Activated CD4-positive, alpha-beta T cell treated with anti-CD3 and anti-CD28 coated beads, Interleukin-2, Interleukin-6, amounts not matched to agents 100 ng/mL and 50 ng/mL, durations not matched to agents 16 hours and 8 hours (primary cell): ENCODE measurements at regions not wholly inside any gene's neighbourhood (a gene's known extent, or its start where the extent isn't known, plus 50 kb on each side); places are given as distances from the start of the nearest gene placed in this dataset.
A peak's percentile ranks its signal among the peaks of the same experiment; 100 is the strongest.
"Not testable (repeated sequence)": the region's sequence is repeated elsewhere in the genome, so short reads cannot be mapped to it uniquely, and the experiment has no call there.

Source experiments
- DNase-seq: peaks from one replicate; pipeline ENCODE4 v3.0.0-alpha.2; 2020

DNA sequence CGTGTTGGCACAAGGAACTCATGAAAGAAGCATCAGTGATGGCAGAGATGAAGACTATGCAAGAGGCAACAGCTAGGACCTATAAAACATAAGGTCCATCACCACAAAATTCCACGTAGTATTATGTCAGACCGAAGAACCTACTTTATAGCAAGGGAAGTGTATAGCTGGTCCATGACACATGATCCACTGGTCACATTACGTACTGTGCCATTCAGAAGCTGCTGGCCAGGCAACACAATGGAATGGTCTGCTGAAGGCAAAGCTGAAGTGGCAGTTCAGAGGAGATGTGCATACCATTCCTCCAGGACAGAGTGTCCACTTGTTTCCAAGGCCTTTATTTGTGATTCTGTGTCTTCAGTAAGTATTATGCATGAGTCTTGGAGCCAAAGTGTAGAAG, 215.5 kb upstream of the UGT8 start:
- DNase-seq = no peak

DNA sequence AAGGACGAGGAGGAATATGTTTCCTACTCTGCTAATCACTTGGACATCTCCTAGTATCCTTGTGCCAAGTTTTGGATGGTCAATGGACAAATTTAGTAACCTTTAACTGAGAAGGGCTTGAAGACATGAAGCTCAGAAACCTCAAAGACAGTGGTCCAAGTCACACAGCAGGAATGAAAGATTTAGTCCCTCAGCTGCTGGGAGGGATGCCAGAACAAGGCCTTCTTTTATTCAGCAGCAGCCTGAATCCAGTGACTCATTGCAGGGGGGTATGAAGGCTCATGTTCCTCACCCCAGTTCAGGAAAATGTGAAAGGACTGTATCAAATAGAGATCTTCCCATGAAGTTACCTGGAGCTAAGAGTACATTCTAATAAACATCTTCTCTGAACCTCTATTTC, 214.9 kb upstream of the UGT8 start:
- DNase-seq = no peak

DNA sequence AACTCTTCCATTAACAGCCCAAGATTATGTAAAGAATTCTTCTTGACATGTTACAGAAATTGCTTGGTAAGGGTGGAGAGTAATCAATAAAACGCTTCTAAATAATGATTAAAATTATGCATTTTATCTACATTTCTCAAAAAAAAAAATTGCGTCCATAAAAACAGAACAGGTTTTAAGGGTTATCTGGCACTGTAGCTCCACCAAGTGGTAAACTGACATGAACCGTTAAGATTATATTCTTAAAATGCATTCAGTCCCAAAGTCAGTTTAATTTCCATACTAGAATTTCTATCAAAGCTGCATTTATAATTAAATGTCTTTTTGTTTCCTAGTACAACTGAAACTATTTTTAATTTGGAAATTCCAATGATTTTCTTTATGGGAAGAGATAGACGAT, 214.0 kb upstream of the UGT8 start:
- DNase-seq = peak; percentile 13

GRCh38 chr4:114385195-114385985, 213.2 kb upstream of the UGT8 start:
- DNase-seq = no peak

DNA sequence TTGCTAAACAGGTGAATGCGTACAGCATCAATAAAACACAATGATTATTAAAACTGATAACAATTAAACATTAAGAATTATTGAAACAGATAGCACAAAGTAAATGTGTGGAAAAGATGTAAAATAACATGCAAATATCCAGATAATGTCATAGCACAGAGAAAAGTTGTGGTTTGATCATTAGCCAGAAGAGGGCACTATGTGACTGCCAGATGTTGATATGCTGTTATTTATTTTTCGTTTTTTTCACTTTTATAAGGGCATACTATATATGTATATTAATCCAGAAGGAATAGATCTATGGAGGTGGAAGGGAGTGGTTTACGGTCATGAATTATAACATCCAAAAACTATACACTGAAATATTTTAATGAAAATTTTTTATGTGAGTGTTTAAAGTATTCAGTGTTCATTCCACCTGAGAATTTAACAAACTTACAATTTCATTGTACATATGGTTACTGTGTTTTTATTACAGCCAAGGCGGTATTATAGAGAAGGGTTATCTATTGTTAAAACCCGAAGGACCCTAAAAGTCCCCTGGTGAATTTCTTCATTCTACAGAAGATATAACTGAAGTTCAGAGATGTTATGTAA, 211.9 kb upstream of the UGT8 start:
- peak; percentile 6 for DNase-seq

DNA sequence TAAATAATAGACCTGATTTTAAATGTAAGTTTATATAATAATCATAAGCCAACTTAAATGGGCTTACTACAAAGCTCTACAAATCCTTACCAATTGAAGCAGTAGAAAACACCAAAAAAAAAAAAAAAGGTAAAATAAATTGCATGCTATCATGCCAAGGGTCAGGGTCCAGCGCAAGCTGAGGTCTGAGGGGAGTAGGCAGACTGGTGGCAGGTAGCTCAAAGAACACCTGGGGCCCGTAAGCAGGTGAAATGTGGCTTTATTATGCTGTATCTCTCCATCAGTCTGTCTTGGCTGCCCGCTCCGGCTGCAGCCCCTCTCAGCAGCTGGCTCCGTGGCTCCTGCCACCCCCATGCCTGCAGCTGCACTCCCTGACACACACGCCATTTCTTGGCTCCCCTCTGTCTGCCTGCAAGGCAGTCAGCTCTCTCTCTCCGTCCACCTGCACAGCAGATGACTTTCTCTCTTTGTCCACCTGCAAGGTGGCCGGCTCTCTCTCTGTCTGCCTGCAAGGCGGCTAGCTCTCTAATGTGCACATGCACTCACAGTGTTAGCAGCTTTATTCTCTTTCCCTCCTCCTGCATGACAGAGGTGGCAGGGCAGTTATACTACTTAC, 209.4 kb upstream of the UGT8 start:
- no peak for DNase-seq

DNA sequence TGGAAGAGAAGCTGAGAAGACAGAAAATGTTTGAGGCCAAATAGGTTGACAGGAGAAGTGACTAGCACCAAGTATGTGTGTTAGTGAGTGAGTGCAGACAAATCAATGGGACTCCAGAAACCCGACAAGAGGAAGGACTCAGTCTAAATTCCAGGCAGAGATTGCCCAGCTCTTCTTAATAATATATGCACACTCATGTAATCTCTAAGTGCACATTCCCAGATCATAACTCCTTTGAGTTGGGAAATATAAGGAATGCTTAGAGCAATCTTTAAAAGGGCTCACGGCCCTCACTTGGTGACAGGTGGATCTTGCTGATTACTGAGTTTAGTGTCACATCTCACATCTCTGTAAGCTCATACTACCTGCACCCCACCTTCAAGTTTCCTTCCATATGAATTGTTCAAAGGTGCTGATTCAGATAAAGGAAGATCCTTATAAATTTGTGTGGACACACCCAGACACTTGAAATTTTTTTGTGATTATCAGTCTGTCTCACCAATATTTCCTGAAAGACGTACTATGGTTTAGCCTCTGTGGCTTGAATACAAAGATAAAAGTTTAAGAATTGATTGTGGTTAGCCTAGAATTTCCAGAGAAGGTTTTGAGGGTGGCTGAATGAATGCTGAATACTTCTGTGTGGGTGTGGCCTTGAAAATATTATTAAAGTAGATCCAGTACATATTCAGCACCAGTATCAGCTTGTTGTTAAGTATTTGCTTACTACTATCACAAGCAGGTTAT, 205.1 kb upstream of the UGT8 start:
- DNase-seq = no peak

GRCh38 chr4:114396808-114397207, 201.8 kb upstream of the UGT8 start:
- DNase-seq = no peak

GRCh38 chr4:114398410-114398809, 200.2 kb upstream of the UGT8 start:
- DNase-seq = no peak

DNA sequence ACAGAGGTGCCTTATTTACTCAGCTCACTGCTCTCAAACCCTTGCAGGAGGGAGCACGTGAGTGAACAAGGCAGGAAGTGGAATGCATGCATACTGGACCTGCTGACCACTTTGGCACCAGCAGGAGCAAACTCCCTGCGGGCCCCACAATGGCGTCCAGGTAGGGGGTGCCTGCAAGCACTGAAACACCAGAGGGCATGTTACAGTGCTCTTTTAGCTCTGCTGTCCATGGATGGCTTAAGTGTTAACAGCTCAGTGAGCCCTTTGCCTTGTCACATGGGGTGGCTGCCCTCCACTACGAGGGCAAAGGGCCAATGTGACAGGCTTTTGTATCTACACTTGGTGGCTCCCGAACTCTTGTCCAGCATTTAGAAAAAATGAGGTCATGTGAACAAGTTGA, 199.5 kb upstream of the UGT8 start:
- DNase-seq = no peak

GRCh38 chr4:114400531-114400930, 198.1 kb upstream of the UGT8 start:
- DNase-seq = no peak

- DNase-seq = no peak
These were observed 197.1 kb upstream of the UGT8 start for GRCh38 chr4:114401483-114401882.

GRCh38 chr4:114417214-114417613, 181.4 kb upstream of the UGT8 start:
- no peak for DNase-seq

- no peak for DNase-seq
These were observed 178.5 kb upstream of the UGT8 start for GRCh38 chr4:114420069-114420468.

DNA sequence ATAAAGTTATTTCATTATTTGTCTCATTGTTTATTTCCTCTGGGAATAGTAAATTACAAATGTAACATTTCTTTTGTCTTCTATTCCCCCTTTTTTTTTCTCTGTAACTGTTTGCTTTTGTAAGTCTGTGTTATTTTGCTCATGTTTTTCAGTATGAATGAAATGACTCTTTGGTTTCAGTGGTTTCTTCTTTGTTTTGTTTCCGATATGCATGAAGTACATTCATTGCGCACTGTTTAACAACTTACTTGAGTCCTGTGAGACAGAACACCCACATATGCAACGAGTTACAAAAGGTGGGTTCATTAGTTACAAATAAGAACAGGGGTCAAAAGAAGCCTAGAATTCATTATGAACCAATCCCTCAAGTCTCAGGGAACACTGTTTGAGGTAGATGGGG, 175.0 kb upstream of the UGT8 start:
- DNase-seq = peak; percentile 1

GRCh38 chr4:114435116-114435515, 163.5 kb upstream of the UGT8 start:
- no peak for DNase-seq

DNA sequence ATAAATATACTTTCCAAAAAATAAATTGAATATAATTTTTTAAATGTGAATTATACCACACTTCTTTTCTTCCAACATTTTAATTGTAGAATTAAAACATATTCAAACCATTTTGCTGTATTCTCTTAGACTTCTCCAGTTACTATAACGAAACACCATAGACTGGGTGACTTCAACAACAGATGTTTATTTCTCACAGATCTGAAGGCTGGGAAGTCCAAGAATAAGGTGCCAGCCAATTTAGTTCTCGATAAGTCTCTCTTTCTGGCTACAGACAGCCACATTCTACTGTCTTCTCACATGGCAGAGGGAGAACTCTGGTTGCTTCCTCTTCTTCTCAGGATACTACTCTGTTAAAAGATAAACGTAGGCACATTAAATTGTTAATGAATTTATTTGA, 155.8 kb upstream of the UGT8 start:
- DNase-seq = no peak

GRCh38 chr4:114444211-114444610, 154.4 kb upstream of the UGT8 start:
- no peak for DNase-seq

DNA sequence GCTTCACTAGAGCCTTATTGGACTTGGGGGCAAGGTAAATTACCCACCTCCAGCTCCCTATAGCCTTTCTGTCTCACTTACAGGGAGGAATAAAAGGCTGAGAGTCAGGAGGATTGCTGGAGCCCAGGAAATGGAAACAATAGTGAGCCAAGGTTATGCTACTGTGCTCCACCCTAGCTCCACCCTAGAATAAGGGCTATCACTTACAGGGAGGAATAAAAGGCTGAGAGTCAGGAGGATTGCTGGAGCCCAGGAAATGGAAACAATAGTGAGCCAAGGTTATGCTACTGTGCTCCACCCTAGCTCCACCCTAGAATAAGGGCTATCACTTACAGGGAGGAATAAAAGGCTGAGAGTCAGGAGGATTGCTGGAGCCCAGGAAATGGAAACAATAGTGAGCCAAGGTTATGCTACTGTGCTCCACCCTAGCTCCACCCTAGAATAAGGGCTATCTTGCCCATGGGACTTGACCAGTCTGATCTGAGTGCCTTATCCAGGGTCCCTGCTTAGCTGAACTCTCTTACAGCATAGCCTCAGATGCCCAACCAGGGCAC, 150.6 kb upstream of the UGT8 start:
- DNase-seq = not testable (repeated sequence)

DNA sequence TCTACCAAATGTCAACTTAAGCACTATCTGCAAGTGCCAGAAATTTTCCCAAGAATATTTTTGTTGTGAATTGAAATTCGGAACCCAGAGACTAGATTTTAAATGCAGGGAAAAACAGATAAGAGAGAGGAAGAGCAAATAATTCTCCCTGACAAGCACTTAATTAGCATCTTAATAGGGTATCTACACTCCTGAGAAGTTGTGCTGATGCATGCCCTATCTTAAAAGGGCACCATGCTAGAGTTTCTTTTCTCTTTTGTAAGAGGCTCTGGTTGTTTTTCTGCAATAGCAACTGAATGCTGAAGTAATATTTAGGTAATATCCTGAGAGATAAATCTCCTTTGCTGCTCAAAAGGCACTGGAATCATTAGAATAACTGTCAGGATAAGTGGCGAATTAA, 139.9 kb upstream of the UGT8 start:
- no peak for DNase-seq

GRCh38 chr4:114464726-114465272, 133.8 kb upstream of the UGT8 start:
- DNase-seq = no peak

DNA sequence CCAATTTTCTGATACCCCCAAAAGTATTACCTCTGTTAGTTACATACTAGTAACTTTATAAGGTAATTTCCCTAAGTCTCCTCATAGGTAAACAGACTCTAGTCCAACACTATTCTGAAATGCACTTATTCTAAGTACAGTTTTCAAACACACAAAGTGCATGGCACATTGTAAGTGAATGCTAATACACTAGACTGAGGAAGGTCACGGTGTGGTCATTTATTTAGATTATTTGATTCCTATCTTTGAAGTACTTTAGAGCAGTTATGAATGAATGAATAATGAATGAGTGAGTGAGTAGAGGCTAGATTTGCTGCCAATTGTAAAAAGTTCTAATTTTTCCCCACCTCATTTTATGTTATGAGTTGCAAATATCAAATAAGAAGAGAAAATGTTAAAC, 132.8 kb upstream of the UGT8 start:
- no peak for DNase-seq

GRCh38 chr4:114466299-114466698, 132.3 kb upstream of the UGT8 start:
- DNase-seq = no peak
